RPMI8226 (cell line): ENCODE measurements at regions not wholly inside any gene's neighbourhood (a gene's known extent, or its start where the extent isn't known, plus 50 kb on each side); places are given as distances from the start of the nearest gene placed in this dataset.
"Not testable (repeated sequence)": the region's sequence is repeated elsewhere in the genome, so short reads cannot be mapped to it uniquely, and the experiment has no call there.

Experiments used
- DNase-seq: peaks from one replicate; pipeline ENCODE4 v3.0.0-alpha.2; 2015

DNA sequence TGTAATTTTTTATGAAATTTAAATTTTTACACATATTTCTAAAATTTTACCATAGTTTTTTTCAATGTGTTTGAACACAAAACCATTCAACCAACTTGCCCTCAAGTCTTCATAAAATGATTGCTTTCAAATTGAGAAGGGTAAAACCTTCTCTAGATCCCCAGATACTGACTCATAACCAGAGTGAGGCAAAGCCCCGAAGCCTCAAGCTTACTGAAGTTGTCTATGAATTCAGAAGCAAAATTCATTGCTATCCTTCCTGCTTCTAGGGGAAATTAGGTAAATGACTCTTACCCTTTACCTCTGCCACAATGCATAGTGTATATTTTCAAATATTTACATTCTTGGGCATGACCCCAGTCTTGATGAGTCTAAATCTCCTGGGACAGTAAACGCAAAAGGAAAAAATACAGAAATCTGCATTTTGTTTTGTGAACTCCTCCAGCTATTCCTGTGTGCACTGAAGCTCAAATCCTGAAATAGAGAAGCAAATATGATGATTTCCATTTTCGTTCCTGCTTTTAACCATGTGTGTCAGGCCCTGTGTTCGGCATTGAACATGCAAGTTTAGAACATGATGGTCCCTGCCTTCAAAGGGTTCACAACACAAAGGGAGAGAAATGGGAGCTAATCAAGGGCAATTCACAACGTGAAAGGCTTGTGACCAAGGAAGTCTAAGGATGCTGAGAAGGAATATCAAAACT is 246.3 kb downstream of the SUCLG1 start:
- no peak for DNase-seq

DNA sequence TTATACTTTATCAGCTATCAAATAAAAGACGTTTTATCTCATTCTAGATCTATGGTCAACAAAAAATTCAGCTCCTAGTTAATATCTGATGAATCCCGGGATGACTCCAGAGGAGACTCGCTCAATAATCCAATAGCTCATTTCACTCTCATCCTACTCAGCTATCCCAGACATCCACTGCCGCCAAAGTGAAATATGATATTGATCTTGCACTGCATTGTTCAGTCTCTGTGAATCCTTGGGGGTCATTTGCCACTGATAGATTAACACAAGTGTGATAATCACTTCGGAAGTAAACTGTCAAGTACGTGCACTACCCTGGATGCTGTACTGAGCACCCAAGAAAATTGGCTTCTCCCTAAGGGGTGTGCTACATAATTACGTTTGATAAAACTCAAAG is 249.1 kb downstream of the SUCLG1 start:
- no peak for DNase-seq

DNA sequence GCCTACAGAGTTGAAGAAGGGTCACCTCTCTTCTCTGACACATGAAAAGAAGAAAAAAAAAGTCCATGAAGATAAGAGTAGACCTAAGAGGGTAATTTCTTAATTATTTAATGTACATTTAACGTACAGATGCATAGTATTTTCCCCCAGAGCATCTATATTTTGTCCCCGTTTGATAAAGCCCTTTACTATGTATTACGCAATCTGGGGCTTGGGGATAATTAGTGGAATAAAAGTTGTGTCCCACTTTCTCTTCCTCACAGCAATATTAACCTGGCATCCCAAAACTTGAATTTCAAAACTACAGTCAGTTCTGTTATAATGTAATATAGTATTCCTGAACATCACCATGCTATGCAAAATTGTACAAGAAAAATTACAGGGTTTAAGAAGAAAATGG is 254.1 kb downstream of the SUCLG1 start:
- no peak for DNase-seq

DNA sequence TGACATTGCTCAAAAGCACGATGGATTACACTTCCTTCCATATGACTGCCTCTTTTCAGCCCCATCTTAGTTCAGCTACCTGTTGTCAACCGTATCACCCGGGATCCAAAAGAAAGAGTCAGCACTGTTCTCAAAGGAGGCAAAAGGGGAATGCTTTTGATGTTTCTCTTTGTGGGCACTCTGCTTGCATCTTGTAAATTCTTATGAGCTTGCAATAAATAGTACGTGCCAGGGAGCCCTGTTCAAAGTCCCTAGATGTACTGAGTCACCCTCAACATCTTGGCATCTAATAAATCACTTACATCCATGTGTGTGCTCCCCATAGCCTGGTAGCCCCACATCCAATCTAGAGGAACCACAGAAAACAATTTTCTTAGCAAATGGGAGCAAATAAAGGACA is 256.9 kb downstream of the SUCLG1 start:
- no peak for DNase-seq

DNA sequence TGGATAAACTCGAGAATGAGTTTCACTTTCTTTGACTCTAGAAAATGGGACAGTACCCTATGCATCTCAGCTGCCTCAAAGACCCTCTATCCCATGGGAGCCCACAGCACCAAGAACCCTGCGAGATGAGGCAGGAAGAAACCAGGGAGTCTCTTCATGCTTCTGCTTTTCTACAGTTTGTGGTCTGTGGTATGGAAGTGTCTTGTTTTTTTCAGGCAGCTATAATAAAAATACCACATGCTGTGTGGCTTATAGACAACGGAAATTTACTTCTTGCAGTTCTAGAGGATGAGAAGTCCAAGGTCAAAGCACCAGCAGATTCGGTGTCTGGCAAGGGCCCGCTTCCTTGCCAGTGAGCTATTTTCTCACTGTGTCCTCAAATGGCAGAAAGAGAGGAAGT is 257.9 kb downstream of the SUCLG1 start:
- DNase-seq: no peak

DNA sequence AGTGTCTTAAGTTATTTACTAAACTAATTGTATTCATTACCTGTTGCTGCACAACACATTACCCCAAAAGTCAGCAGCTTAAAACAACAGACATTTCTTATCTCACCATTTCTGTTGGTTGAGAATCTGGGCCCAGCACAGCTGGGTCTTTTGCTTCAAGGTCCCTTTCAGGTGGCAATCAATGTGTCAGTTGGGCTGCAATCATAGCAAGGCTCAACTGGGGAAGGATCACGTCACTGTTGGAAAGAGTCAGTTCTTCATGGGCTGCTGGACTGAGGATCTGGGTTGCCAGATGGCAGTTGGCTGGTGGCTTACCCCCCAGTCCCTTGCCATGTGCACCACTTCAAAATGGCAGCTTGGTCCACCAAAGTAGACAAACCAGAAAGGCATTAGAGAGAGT is 261.2 kb downstream of the SUCLG1 start:
- DNase-seq: no peak

DNA sequence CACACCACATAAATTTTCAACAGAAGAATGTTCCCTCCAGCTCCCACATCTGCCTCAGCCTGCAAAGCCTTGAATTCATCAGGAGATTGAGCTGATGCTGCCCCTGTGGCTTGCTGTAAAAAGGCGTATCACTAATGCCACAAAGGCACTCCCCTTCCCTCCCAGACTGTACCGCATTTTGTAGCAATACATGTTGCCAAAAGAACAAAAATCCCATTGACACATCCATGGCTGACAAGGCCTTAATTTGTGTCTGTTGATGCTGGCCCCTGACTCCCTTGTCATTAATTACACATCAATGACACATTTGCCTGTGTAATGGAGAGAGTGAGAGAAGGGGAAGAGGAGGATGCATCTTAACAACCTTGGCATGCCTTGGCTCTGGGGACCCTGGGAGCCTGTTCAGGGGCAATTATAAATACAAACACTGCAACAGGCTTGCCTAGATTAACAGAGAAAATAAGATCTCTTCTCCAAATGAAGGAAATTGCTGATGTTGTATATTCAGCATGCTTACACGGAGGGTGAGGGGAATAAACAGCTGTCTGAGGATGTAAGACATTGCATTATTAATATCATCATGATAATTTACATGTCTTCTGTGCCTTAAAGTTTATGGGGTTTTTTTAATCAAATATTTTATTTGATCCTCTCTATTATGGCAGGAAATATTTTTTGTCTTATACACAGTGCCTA is 264.0 kb downstream of the SUCLG1 start:
- DNase-seq: no peak

DNA sequence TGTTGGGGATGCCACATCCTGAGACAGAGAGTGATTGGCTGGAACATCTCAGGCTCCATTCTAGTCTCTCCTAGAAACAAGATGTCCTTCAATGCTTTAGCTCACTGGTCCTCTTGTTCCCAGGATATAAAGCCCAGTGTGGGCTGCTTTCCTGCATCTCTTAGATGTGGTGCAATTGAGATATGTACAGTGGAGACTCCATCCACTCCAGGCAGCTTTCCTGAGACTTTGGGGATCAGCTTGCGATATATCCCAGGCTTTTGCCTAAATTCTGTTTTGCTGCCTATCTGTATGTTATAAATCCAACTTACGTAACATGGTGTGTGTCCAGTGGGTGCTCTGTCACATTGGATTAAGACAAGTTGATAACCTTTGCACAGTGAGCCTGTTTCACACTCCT is 264.9 kb downstream of the SUCLG1 start:
- no peak for DNase-seq

DNA sequence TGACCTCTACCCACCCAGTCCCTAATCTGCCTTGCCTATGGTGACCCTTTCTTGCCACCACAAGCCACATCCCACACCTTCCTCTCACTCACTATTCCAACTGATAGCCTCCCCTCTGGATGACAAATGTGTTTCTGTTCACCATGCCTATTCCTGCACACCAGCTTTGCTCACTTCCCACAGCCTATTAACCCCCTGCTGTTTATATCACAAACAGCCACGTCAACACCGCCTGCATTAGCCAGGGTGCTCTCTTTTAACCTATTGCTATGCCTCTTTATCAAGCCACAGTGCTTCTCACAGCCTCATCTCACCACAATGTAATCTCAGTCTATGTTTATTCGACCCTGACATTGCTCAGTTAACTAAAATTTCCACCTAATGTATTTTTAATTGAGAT is 271.8 kb downstream of the SUCLG1 start:
- DNase-seq: no peak

DNA sequence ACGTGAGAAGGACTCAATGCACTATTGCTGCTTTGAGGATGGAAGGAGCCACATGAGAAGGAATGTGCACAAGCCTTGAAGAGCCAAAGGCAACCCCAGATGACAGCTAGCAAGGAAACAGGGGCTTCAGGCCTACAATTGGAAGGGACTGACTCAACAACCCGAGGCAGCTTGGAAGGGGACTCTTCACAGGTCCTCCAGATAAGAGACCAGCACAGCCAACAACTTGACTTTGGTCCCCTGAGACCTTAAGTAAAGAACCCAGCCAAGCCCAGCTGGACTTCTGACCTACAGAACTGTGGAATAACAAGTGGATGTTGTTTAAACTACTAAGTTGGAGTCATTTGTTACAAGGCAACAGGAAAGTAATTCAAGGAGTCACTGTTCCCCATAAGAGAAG is 277.2 kb downstream of the SUCLG1 start:
- DNase-seq: no peak

DNA sequence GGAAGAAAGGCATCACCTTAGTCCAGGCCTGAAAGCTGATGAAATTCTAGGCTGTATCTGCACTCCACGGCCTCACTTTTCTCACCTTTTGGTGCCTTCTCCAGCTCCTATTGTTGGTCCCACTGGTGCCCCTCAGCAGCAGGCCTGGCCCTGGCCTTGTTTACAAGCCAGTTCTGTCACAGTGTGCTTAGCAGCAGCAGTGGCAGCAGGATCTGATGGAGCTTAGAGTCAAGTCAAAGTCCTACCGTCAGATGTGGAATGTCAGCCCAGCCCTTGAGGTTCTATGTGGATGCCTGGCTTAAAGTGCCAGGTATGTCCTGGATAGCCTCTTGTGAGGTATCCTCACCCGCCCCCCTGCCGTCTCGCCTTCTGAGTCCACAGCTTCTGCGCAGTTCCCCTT is 281.3 kb downstream of the SUCLG1 start:
- no peak for DNase-seq

DNA sequence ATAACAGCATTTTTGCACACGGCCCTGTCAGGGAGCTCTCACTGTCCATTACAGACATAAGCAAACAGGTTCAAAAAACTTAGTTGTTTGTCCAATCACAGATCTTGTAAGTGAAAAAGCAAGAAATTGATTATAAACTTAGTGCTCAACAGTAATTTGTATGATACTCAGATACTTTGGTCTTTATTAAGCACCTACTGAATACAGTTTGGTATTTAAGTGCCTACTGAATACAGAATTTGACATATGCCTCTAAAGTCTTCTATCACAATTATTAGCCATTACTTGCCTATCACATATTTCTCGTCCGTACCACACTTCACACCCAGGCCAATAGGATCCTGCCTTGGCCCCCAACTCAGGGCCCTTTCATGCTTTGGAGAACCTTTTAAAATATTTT is 283.1 kb downstream of the SUCLG1 start:
- no peak for DNase-seq

DNA sequence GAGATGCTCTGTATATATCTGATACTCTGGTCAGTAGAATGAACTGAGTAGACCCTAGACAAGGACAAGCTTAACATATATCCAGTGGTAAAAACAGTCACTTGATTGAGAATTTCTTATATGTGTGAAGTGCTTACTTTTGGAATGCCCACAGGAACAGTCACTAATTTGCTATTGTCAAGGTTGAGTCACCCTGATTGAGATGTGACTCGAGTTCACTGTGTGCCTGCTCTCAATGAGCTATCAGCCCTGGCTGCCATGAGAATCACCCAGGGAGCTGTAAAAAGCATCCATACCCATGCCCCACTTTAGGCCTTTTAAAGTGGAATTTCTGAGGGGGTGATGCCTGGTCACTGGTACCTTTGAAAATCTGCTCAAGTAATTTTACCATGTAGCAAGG is 283.7 kb downstream of the SUCLG1 start:
- DNase-seq: no peak

DNA sequence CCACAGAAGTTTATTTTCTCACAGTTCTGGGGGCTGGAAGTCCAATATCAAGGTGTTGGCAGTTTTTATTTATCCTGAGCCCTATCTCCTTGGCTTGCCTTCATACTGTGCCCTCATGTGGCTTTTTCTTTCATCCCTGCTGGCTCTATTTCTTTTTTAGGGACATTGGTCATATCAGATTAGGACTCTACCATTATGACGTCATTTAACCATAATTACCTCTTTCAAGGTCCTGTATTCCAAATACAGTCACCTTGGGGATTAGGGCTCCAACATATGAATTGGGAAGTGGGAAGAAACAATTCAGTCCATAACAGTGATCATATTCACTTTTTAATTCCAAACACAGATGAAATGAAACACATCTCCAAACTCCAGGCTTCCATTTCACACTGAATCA is 286.0 kb downstream of the SUCLG1 start:
- no peak for DNase-seq

DNA sequence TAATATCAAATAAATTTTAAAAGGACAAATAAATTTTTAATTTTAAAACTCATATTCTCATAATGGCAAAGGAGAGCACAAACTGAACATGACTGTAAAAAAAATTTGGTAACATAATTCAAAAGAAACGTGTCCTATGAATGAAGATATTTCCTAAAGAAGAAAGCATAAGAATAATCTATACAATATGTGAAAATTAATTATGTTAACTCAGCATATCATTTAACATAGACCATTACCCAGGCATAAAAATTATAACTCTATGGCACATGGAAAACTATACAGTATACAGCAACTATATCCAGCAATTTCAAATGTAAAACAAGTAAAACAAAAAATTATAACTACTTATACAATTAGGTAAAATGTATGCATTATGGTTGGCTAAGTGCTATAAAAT is 288.1 kb downstream of the SUCLG1 start:
- DNase-seq: no peak

DNA sequence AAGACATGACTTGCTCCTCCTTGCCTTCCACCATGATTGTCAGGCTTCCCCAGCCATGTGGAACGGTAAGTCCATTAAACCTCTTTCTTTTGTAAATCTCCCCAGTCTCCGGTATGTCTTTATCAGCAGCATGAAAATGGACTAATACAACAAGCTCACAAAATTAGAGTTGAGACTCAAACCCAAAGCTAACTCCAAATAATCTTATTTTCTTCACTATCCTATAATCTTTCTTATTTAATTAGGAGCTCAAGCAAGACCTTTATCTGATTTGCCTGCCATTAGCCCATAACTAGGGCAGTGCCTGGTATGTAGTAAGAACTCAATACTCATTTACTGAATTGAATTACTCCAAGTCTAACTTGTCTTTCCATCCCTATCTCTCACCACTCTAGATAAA is 289.2 kb downstream of the SUCLG1 start:
- no peak for DNase-seq

DNA sequence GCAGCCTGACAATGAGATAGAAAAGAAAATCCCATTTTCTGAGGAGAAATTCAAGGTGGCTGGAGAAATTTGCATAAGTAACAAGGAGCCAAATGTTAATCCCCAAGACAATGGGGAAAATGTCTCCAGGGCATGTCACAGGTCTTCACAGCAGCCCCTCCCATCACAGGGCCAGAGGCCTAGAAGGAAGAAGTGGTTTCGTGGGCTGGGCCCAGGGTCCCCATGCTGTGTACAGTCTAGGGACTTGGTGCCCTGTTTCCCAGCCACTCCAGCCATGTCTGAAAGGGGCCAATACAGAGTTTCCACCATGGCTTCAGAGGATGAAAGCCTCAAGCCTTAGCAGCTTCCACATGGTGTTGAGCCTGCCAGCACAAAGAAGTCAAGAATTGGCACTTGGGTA is 290.5 kb downstream of the SUCLG1 start:
- DNase-seq: not testable (repeated sequence)

DNA sequence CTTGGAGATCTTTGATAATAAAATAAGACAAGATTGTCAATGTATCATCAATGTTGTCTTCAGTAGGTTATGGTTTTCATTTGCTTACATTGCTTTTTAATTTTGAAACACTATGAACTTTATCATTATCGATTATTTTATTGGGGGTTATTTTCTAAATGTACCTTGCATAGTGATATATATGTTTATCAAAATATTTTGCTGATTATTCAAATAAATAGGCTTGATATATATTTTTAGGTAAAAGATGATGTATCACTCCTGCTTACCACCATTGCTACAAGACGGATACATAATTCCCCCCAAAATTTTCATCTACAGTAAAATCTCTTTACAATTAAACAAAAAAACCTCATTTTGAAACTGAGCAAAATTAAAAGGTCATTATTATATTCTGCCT is 293.8 kb downstream of the SUCLG1 start:
- no peak for DNase-seq

DNA sequence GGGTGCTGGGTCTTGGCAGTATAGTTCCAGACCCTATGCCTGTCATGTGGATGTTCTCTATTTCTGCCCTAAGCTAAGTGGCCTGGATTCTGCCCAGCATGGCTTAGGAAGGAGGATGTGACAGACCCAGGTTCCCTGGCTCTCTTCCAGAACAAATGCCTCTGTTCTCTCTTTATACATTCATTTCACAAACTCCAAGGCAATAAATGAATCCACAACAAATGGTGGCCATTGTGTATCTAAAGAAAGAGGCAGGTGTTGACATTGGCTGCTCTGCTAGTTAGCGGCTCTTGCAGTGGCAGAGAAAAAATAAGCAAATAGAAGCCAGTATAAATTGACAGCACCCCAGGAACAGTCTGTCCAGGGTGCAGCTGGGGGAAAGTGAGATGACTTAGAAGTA is 298.6 kb downstream of the SUCLG1 start:
- DNase-seq: no peak

DNA sequence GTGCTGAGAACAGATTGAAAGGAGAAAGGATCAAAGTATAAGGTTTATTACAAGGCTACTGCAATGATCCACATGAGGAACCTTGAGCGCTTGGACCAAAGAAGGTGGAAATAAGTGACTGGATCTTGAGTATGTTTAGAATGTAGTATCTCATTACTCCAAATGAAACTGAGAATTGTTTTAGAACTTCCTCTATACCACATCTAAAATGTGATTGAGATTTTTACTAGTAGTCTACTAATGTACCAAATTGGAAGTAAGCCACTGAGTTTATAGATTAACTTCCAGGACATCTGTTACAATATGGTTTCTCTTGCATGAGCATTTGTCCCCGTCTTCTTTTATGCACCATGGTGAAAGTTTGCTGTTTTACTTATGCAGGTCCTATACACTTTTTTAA is 300.5 kb downstream of the SUCLG1 start:
- DNase-seq: no peak

DNA sequence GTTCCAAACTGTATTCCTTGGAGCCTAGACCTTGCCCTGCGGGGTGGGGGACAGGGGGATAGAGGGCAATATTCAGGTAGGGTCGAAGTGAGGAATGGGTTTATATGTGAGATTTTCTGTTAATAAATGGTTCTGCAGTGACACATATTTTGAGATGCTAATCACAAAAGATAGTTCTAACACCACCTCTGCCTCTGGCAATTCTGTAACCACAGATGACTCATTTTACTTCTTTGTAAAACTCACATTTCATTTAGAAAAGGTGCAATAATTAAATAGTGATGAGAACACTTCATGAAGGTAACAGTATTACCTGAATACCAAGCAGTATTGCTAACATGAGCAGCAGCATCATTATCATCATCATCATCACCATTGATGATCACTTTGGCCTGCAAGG is 306.6 kb downstream of the SUCLG1 start:
- no peak for DNase-seq

DNA sequence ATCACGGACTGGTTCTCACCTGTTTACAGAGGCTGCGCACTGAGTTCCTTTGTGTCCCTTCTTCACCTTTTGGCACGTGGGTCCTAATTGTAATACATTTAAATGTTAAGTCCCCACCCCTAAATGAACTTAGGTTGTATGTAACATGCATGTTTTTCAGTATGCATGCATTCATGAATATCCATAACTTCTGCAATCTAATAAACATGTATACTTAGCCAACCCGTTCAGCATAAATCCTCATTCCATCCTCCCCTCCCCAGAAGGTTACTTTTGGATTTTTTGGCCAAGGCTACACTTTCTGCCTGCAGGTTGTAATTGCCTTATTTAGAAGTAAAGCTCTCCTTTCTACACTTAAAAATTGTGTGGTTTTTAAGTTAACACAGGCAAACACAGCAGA is 314.7 kb downstream of the SUCLG1 start:
- DNase-seq: no peak

DNA sequence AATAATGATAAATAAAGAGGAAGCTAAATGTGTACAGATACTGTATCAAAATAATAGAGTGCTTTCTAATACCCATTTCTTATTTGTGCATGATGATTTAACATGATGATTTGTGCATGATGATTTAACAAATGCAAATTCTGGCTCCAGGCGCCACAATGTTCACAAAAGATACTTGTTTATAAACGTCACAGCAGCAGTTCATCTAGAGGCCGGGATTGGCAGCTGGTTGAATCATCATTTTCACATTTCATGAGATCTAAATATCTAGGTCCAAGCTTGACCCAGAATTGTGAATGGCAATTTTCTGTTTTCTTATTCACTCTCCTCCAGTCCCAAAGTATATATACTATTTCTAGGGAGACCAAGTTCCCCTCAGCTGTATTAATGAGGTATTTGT is 322.0 kb downstream of the SUCLG1 start:
- DNase-seq: no peak

DNA sequence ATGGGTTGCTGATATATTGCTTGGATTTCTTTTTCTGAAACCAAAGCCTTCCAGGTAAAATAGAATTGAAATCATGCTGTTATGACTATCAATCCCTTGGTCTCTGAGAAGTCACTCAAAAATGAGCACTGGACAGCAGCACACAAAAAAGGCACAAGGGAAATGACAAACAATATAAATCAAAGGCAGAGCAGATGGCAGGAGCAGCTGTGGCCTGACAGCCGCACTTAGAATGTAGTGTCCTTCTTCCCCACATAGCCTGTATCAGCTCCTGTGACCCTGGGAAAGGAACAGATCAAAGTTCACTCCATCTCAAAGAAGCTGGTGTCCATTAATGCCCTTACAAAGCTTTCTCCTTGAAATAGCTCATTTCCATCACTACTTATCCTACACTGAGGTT is 326.7 kb downstream of the SUCLG1 start:
- no peak for DNase-seq

DNA sequence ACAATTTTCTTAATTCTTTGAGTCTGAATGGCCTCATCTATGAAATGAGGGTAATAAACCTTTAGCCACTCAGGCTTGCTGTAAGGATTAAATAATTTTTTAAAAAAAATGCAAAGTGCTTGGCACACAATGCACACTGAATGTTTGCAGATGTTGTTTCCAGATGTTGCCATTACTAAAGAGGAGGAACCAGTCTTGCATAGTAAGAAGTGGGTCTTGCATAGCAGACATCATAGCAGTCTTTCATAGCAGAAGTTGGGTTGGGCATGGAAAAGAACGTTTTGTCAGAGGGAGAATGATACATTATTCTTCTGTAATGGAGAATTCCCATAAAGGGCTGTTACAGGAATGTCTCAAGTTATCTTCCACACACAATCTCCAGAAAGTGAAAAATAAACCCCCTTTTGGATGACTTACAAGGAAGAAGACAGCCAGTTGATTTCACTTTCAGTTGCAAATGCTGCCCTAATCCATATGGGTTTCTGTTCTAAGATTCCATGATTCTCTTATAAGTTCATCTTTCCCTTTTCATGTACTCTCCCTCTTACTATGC is 327.7 kb downstream of the SUCLG1 start:
- no peak for DNase-seq
